HG02884 (cell line): ENCODE measurements at regions not wholly inside any gene's neighbourhood (a gene's known extent, or its start where the extent isn't known, plus 50 kb on each side); places are given as distances from the start of the nearest gene placed in this dataset.
"Not testable (repeated sequence)": the region's sequence is repeated elsewhere in the genome, so short reads cannot be mapped to it uniquely, and the experiment has no call there.

Experiments
- ATAC-seq: cut with Tn5 transposase; IDR thresholded peaks from one replicate; pipeline ENCODE4 v1.9.1; 2021; ENCODE audit warnings: mild to moderate bottlenecking, moderate library complexity; ENCODE audit not compliant: unreplicated experiment

DNA sequence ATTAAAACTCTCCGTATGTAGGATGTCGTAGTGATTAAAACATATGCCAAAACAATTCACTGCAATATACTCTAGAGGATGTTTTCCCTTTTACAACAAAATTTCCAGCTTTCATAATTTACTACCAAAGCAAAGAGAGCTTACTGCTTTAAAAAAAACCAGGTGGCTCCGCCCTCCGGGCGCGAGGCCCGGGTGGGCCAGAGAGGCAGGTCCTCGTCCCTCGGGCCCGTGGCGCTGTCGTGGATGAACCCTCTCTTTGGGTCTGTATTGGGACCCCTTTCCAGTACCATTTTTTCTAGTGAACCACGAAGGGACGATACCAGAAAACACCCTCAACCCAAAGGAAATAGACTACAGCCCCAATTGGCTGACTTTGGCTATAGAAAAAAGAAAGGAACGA lies 698.5 kb downstream of the C6orf118 start:
- not testable (repeated sequence) for ATAC-seq

DNA sequence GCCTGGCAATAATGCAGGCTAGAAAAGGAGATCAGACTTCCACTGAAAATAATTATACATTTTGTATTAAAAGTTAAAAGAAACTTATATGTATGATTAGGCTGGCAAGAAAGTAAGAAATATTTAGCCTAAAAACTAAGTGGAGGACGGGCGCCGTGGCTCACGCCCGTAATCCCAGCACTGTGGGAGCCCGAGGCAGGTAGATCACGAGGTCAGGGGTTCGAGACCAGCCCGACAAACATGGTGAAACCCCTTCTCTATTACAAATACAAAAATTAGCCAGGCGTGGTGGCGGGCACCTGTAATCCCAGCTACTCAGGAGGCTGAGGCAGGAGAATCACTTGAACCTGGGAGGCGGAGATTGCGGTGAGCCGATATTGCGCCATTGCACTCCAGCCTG lies 707.0 kb downstream of the C6orf118 start:
- not testable (repeated sequence) for ATAC-seq

DNA sequence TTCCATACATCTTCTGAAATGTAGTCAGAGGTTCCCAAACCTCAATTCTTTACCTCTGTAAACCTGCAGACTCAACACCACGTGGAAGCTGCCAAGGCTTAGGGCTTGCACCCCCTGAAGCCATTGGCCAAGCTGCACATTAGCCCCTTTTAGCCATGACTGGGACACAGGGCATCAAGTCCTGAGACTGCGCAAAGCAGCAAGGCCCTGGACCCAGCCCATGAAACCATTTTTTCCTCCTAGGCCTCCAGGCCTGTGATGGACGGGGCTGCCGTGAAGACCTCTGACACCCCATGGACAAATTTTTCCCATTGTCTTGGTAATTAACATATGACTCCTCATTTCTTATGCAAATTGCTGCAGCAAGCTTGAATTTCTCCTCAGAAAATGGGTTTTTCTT lies 727.8 kb downstream of the C6orf118 start:
- ATAC-seq = no peak

DNA sequence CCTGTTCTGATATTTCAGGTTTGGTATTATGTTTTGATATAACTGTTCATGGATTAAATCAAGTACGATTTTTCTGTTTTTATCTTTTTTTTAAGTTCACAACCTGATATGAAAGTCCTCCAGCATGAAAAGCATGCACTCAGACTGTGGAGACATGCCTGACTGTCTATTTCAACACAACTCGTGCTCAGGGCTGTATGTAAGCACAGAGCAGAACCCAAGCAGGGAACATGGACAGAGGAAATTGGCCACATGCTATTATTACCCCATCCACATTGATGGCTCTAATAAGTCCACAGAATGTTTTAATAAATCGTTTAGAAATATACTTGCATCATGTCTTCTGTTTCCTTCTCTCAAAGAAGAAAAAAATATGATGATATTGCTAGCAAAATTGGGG lies 730.4 kb downstream of the C6orf118 start:
- no peak for ATAC-seq

DNA sequence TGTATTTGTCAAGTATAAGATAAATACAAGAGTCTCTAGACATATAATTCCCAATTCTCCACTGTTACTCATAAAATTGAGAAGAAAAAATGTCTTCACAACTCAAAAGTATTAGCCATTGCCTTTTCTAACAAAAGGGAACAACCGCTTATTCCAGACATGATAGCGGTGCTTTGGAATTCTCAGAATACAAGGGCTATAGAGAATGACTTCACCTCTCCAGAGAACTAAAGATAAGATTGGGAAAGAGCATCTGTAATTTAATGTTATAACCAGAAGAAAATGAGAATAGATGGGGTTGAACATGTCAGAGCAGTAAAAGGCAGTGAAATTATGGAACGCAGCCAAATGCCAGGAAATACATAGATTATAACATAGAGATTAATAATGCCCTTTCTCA lies 730.8 kb downstream of the C6orf118 start:
- no peak for ATAC-seq

DNA sequence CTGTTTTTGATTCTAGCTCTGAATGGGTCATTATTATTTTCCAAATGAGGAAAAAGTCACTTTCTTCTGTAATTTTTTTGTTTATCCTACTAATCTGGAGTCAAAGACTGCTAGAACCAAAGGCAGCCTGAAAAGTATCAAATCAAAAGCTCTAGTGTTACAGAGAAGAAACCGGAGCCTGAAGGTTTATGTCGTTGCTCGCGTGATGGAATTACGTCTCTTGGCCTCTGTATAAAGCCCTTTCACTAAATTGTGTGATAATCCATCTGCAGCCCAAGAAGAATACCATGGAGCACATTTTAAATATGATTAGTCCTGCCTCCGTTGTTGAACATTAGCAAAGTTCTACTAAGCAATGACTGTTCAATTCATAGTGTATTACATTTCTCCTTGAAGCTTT lies 738.6 kb downstream of the C6orf118 start:
- ATAC-seq = no peak

DNA sequence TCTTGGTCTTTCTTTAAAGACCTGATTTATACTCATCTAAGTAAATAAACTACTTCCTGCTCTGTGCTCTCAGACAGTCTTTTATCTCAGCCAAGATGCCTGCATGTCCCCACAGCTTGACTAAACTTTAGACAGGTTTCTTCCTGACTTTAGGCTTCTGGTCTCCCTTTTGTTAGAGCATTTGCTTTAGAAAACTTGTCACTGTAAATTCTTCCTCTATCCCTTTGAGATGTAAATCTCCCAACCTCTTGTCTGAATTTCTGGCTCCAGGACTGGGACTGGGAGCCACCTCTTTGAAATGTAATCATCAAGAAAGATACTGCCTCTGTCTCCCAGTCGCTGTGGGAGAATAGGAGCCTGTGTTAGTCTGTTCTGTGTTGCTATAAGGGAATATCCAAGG lies 739.9 kb downstream of the C6orf118 start:
- no peak for ATAC-seq

DNA sequence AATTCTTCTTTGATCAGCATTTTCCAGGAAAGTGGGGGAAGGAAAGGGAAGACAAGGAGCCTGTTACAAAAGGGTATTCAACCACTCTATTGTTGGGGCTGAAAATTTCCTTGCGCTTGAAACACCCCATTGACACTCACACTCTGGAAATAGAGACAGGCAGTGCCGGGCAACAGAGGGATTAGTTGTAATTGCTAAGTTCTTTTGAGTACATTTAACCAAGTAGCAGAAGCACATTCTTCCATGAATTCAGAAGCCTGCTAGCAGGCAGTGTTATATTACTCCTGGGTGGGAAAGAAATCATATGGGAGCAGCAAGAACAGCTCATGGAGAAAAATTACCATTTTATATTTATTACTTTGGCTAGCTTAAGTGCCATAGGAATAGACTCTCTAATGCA lies 745.5 kb downstream of the C6orf118 start:
- ATAC-seq = no peak

DNA sequence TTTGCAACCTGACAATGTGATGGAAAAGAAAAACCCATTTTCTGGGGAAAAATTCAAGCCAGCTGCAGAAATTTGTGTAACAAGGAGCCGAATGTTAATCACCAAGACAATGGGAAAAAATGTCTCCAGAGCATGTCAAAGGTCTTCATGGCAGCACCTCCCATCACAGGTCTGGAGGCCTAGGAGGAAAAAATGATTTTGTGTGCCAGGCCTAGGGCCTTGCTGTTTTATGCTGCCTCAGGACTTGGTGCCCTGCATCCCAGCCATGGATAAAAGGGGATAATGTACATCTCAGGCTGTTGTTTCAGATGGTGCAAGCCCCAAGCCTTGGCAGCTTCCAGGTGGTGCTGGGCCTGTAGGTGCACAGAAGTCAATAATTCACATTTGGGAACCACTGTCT lies 747.7 kb downstream of the C6orf118 start:
- ATAC-seq = no peak

DNA sequence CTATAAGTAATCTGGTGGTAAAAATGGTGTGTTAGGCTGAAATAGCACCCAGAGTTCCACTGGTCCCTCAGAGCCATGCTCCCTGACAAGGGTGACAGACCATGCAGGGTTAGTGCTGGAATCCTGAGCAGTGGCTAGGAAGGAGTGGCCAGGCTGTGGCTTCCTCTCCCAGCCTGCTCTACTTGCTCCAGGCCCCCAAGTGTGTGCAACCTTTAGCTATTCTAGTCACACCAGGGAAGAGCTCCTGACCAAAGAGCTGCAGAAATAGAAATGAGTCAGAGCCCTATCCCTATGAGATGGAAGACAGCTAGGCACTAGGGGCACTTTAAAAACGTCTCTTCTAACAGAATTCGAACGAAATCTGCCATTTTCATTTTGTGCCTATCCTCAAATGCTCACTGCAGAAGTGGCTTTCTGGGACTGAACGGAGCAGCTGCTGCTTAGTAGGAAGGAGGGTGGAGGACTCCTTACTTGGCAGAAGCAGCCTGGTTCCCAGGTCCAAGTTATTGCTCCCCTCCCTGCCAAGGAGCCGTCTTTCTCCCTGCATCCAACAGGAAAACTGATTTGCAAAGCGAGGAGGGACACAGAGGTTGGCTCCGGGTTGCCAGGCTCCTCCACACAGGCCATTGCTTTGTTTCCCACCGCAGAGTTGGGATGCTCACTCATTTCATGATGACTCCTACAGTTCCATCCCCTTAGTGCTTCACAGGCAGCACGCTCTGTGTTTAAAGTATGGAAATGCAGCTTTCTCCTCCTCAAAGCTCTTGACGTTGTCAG lies 754.5 kb downstream of the C6orf118 start:
- ATAC-seq = no peak

DNA sequence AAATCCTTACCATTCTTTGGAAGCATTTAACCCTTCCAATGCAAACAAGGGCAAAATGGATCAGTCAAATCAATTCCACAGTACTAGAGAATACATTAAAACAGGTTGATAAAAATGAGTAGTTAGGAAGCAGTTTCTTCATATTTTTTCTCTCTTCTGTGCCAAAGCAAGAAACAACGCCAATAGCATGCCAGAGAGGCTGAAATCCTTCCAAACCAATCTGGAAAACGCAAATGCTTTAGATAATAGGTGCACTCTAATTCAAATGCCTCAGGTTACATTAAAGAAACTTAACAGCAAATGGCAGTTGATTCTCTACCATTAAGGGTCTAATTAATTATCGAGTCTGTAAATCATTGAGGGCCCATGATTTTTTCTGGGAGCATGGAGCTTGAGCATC lies 755.2 kb downstream of the C6orf118 start:
- ATAC-seq = no peak

DNA sequence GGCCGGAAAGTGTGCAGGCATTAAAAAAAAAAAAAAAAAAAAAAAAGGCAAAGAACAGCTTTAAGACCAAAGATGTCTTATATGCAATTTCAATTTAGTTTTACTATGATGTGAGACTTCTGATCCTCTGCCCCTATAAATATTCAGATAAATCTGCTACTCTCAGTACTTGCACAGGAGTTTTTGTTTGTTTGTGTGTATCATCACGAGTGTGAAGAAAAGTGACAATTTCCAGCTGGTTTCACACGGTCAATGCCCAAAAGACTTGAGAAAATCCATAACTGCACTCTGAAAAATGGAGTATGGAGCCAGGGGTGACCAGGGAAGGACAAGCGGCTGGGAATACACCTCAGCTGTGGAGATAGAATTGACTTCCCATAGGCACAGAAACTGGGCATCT lies 757.7 kb downstream of the C6orf118 start:
- no peak for ATAC-seq

DNA sequence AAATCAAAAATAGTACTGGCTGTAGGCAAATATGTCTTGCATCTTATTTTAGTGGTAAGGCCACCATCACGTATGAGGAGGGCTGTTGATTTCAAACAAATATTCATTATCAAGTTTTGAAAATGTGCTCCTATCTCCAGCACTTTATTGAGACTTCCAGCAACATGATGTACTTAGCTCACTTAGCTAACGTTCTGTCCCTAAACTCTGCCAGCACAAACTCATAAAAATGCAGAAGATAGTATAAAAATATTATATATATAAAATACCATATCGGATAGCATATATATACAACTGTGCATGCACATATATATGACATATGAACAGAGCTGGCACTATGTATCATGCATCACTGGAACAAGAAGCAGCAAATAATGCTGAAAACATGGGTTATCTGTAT lies 762.3 kb downstream of the C6orf118 start:
- no peak for ATAC-seq

DNA sequence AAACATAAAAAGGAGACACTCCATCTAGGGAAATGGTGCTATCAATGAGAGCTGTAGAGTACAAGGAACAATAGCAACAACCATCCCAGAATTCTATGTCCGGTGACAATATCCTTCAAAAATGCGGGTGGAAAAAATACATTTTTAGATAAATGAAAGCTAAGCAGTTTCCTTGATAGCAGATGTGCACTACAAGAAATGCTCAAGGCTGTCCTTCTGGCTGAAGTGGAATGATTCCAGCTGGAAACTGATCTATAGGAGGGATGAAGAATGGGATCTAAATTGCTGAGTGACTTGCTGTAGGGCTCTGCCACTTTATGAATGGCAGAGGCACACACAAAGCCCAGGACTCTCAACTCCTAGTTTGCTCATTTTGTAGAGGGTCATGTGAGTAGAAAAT lies 763.1 kb downstream of the C6orf118 start:
- ATAC-seq = no peak

DNA sequence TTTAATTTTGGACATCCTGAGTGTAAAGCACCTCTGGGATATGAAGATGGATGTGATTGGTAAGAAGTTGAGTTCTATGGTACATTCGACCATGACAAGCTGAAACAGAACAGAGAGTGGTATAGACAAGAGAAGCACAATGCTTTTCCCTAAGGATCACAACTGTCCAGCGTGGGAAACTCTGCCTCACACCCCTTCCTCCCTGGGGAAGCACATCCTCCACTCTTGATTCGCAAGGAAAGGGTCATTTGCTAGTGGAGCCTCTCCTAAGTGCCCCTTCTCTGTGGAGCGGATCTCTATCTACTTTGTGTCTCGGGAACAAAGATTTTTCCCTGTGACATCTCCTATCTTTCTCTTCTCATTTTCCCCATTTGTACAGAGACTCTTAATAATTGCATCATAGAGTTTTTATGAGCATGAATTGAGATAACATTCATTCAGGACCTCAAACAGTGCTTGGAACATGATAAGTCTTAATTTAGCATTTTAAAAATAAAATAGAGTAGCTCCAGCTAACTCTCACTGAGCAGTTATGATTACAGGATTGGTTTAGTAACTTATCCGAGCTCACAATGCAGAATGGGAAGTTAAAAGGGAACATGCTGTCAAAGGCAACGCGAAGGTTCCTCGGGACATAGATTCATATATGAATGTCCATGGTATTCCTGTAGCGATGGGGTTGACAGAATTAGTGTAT lies 775.2 kb downstream of the C6orf118 start:
- no peak for ATAC-seq

DNA sequence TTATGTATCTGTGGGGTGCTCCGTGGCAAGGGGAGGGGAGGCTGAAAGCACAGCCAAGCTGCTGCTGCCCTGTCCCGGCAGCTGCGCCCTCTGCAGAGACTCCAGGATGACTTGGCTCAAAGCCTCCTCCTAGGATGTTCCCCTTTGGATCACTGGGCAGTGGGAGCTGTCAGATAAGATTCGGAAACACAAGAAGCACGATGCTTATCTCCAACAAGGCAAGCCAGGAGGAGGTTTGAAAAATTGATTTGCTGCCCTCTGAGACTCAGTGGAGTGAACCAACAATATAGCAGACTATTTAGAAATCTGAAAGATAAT lies 776.4 kb downstream of the C6orf118 start:
- no peak for ATAC-seq

DNA sequence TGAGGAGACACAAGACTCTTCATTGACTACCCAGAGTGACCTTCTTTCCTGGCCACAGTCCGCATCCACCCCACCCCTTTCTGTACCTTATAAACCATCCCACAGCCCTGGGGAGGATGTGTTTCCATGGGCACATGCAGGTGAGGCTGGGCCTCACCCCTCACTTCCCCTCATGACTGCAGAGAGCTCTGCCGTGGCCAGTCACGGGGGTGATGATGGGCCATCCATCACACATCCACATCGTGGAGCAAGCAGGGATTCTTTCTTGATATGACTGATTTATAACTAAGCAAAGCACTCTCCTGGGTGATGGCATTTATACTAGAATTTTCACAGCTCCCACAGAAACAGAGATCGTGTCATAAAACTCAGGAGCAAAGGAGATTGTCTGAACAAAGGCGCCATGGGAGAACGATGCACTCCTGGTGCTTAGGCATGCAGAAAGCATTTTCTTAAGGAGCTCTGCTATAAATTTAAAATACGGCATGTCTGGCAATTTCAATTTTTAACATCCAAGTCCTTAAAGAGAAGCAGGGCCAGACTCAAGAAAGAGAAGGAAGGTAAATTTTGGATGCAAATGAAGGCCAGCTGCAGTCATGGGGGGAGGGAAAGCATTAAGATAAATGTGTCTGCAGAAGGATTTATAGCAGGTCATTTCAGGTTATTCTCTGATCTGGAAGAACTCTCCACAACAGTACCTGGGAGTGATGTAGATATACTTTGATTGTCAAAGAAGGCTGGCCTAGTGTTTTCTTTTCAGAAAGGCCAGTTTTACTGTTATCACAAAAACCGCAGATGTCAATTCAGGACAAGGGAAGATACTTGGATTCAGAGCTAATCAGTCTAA lies 777.0 kb downstream of the C6orf118 start:
- no peak for ATAC-seq

DNA sequence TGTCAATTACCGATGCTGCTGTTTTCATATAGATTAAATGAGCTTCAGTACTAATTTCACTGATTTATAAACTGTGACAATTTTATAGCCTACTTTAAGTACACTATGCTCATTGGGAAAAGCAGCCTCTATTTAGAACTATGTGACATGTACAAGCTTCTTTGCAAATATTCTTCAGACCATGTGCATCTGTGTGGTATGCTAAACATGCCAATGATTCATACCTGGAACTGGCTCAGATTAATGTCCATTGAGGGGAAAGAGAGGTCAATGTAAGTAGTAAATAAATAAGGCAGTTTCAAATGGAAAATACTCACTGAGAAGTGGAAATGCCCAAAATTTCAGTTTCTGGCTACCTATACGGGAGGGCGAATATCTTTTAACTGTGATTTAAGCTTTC lies 777.7 kb downstream of the C6orf118 start:
- ATAC-seq = no peak

DNA sequence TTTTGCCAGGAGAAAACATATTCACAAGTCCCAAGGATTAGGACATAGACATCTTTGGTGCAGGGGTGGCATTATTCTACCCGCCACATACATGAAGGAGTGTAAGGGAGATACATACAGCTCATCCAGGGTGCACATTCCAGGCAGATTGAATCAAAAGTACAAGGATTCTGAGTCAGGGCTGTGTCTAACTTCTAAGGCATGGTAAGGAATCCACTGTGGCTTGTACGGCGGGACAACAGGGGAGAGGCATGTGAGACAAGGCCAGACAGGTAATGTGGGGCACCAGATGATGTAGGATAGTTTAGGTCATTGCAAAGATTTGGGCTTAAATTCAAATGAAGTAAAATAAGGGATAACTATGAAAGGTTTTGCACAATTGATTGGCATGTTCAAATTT lies 780.9 kb downstream of the C6orf118 start:
- ATAC-seq = no peak

DNA sequence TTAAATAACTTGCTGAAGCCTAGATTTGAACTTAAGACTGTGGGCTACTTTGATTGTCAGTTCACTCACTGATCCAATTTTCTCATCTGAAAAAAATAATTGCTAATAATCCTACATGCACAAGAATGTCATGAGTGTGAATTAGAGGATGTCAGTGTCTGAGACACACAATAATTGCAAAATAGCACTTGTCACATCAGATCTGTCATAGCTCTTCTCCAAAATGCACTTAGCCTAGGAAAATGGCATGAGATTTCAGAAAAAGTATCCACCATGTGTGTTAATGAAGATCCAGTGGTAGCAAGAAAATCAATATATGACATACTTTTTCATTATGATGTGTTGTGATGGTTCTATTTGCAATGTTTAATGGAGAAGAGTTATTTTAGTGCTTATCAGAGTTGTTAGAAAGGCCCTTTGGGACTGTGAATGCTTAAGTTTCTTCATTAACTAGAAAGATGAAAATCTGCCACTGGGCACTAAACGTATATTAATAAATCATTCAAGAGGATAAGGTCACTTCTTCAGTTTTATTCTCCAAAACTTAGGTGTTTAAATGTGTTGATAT lies 786.2 kb downstream of the C6orf118 start:
- ATAC-seq = no peak

DNA sequence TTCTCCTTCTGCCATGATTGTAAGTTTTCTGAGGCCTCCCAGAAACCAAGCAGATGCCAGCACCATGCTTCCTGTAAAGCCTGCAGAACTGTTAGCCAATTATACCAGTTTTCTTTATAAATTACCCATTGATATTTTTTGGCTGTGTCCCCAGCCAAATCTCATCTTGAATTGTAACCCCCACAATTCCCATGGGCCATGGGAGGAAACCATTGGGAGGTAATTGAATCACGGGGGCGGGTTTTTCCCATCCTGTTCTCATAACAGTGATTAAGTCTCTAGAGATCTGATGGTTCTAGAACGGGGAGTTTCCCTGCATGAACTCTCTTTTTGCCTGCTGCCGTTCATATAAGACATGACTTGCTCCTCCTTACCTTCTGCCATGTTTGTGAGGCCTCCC lies 788.5 kb downstream of the C6orf118 start:
- no peak for ATAC-seq
